Pancreas (tissue), 10 donors: ENCODE measurements at regions not wholly inside any gene's neighbourhood (a gene's known extent, or its start where the extent isn't known, plus 50 kb on each side); places are given as distances from the start of the nearest gene placed in this dataset.

ENCODE experiments used
- ATAC-seq, 4 donors: fragments of 200-7000 bp; cut with Tn5 transposase; one replicate each; pipeline versions ENCODE4 v1.8.0 to v1.9.1; 2020; ENCODE audit warnings: mild to moderate bottlenecking in 4 of 4, moderate library complexity in 4 of 4
- DNase-seq, 6 donors: peaks; one replicate each; pipeline ENCODE4 v3.0.0-alpha.2; 2020
- FAIRE-seq: peaks from 2 replicates; lab custom pipeline; 2012; peaks lifted over from hg19 to GRCh38; lab: Jason Lieb, UNC
- H3K27ac ChIP-seq, 4 donors: fragments of 200-600 bp; sonication (generic); 1 replicate in 3 of 4; 2 replicates in 1 of 4; pipeline versions ENCODE4 v1.5.0 to v1.8.0; 2020
- H3K27me3 ChIP-seq, 4 donors: fragments of 200-600 bp; one replicate each; pipeline ENCODE4 v1.8.0; 2021
- H3K36me3 ChIP-seq, 3 donors: fragments of 200-600 bp; sonication (generic) in 1 of 3; one replicate each; pipeline versions ENCODE4 v1.5.0 to v1.8.0; 2020 to 2021
- H3K4me1 ChIP-seq, 3 donors: fragments of 200-600 bp; one replicate each; pipeline ENCODE4 v1.8.0; 2021
- H3K4me3 ChIP-seq, 4 donors: fragments of 200-600 bp; sonication (generic) in 2 of 4; one replicate each; pipeline versions ENCODE4 v1.5.0 to v1.8.0; 2020 to 2021
- H3K9me3 ChIP-seq, 4 donors: fragments of 200-600 bp; one replicate each; pipeline ENCODE4 v1.8.0; 2021
- CTCF ChIP-seq, 4 donors: fragments of 200-600 bp; sonication (generic) in 3 of 4; IDR thresholded peaks; one replicate each; pipeline versions ENCODE4 v1.5.0 to v1.8.0; 2021; ENCODE audit warnings: antibody characterized with exemption in 4 of 4
- WGBS, 2 donors: extraction: QIAGEN DNeasy Blood & Tissue Kit; methylation state at CpG; one replicate each; pipeline ENCODE4 v1.1.7; 2013; 5-methylcytosine and 5-hydroxymethylcytosine counted together
- intact Hi-C, 3 donors: fragments of 100-400 bp; cut with DNase I; formaldehyde crosslinking; loops; one replicate each; pipeline versions ENCODE4 v1.11.1 to v1.14.2; 2022
- donor health status: healthy with polysubstance abuse.
- donor health status: DM: no; HTN: no; CAD: no; lungs with moderate emphysema.
- donor health status: DM: no; HTN: no; CAD: no.
- donor health status: control.
- donor health status: control.
- donor health status: Bipolar disorder and iron deficiency.
- donor health status: DM: yes; HTN: yes; CAD: no.
- donor health status: DM: no; HTN: no; CAD: no.
- donor health status: DM: no; HTN: no; CAD: no.
- donor health status: DM: yes; HTN: yes; CAD: no.

- no peaks in the 10 kb centered on the region for H3K36me3 ChIP-seq
- H3K4me1 ChIP-seq = no peaks in the 10 kb centered on the region
- H3K4me3 ChIP-seq = no peak overlapping the region
- no peak for DNase-seq
- no peaks in the 10 kb centered on the region for H3K27me3 ChIP-seq
- no peak for TF ChIP-seq CTCF (IDR thresholded peaks at IDR 0.05)
- intact Hi-C loops = no loop called here
- no peak for ATAC-seq
- FAIRE-seq = no peak
- H3K9me3 ChIP-seq = no peaks in the 10 kb centered on the region
- WGBS, 2 donors = 18 to 48% methylated on average over 1 of the region's 1 CpG
- H3K27ac ChIP-seq = no peak overlapping the region
Observed at GRCh38 chr16:66109677-66110076, 256.8 kb upstream of the CDH5 start.

- no peaks in the 10 kb centered on the region for H3K27me3 ChIP-seq
- TF ChIP-seq CTCF (IDR thresholded peaks at IDR 0.05) = no peak
- H3K4me1 ChIP-seq = no peaks in the 10 kb centered on the region
- no peak overlapping the region for H3K27ac ChIP-seq
- DNase-seq = no peak
- no peaks in the 10 kb centered on the region for H3K9me3 ChIP-seq
- H3K4me3 ChIP-seq = no peak overlapping the region
- no peaks in the 10 kb centered on the region for H3K36me3 ChIP-seq
- peak in 1 of 4 donors; percentile 47 for ATAC-seq
- WGBS, 2 donors = 72 to 79% methylated on average over 1 of the region's 1 CpG
- intact Hi-C loops = no loop called here
- FAIRE-seq = no peak
Observed at GRCh38 chr16:66107661-66108060, 258.8 kb upstream of the CDH5 start.

- WGBS, 2 donors = 6 to 19% methylated on average over 4 of the region's 4 CpGs
- H3K27ac ChIP-seq = no peak overlapping the region
- no peaks in the 10 kb centered on the region for H3K36me3 ChIP-seq
- no peak for TF ChIP-seq CTCF (IDR thresholded peaks at IDR 0.05)
- FAIRE-seq (no peak), ATAC-seq (no peak), DNase-seq (no peak)
- intact Hi-C loops = no loop called here
- H3K4me3 ChIP-seq = no peak overlapping the region
- H3K27me3 ChIP-seq = no peaks in the 10 kb centered on the region
- H3K4me1 ChIP-seq = no peaks in the 10 kb centered on the region
- H3K9me3 ChIP-seq = no peaks in the 10 kb centered on the region
Observed at GRCh38 chr16:66103211-66103610, 263.3 kb upstream of the CDH5 start.

- DNase-seq (no peak), FAIRE-seq (no peak), ATAC-seq (no peak)
- no peaks in the 10 kb centered on the region for H3K4me1 ChIP-seq
- TF ChIP-seq CTCF (IDR thresholded peaks at IDR 0.05) = no peak
- H3K9me3 ChIP-seq = no peaks in the 10 kb centered on the region
- no peaks in the 10 kb centered on the region for H3K36me3 ChIP-seq
- H3K27ac ChIP-seq = no peak overlapping the region
- no peaks in the 10 kb centered on the region for H3K27me3 ChIP-seq
- intact Hi-C loops = no loop called here
- H3K4me3 ChIP-seq = no peak overlapping the region
- 56 to 67% methylated on average over 4 of the region's 4 CpGs for WGBS, 2 donors
Observed at GRCh38 chr16:66099306-66099705, 267.2 kb upstream of the CDH5 start.

- WGBS, 2 donors = 26 to 40% methylated on average over 6 of the region's 6 CpGs
- Histone ChIP-seq H3K4me1 (no peaks in the 10 kb centered on the region), H3K4me3 (no peak overlapping the region), H3K27me3 (no peaks in the 10 kb centered on the region), H3K9me3 (no peaks in the 10 kb centered on the region), H3K36me3 (no peaks in the 10 kb centered on the region), H3K27ac (no peak overlapping the region)
- intact Hi-C loops = no loop called here
- FAIRE-seq (no peak), DNase-seq (no peak), ATAC-seq (no peak)
- TF ChIP-seq CTCF (IDR thresholded peaks at IDR 0.05) = no peak
Observed at GRCh38 chr16:66097751-66098150, 268.7 kb upstream of the CDH5 start.
